DOHH2 (cell line): ENCODE measurements at regions not wholly inside any gene's neighbourhood (a gene's known extent, or its start where the extent isn't known, plus 50 kb on each side); places are given as distances from the start of the nearest gene placed in this dataset.

Source experiments
- H3F3A ChIP-seq: fragments of 200-600 bp; sonication (generic), shearing (Covaris generic); 2 replicates; pipeline ENCODE4 v1.6.0; 2016; ENCODE audit warnings: antibody characterized with exemption, mild to moderate bottlenecking; ENCODE audit not compliant: control insufficient read depth, insufficient read depth
- H3K27ac ChIP-seq: fragments of 200-600 bp; sonication (generic); 2 replicates; pipeline ENCODE4 v1.5.1; 2014; ENCODE audit warnings: low read depth, mild to moderate bottlenecking, low read length, moderate library complexity
- H3K27me3 ChIP-seq: fragments of 200-600 bp; sonication (generic); 2 replicates; pipeline ENCODE4 v1.6.1; 2014; ENCODE audit warnings: mild to moderate bottlenecking, low read length, mixed read lengths; ENCODE audit not compliant: control insufficient read depth
- H3K36me3 ChIP-seq: fragments of 200-600 bp; sonication (generic); 2 replicates; pipeline ENCODE4 v1.6.1; 2014; ENCODE audit warnings: mild to moderate bottlenecking, low read length, moderate library complexity, mixed read lengths; ENCODE audit not compliant: control insufficient read depth
- H3K4me1 ChIP-seq: fragments of 200-600 bp; sonication (generic); 2 replicates; pipeline ENCODE4 v1.6.1; 2014; ENCODE audit warnings: mild to moderate bottlenecking, low read length, mixed read lengths; ENCODE audit not compliant: control insufficient read depth
- H3K4me2 ChIP-seq: fragments of 200-600 bp; sonication (generic); 2 replicates; pipeline ENCODE4 v1.6.0; 2014; ENCODE audit warnings: mild to moderate bottlenecking, low read length, moderate library complexity
- H3K4me3 ChIP-seq: fragments of 200-600 bp; sonication (generic); 2 replicates; pipeline ENCODE4 v1.5.1; 2014; ENCODE audit warnings: mild to moderate bottlenecking, low read length, mixed read lengths
- H3K79me2 ChIP-seq: fragments of 200-600 bp; sonication (generic); 2 replicates; pipeline ENCODE4 v1.6.1; 2014; ENCODE audit warnings: mild to moderate bottlenecking, low read length, mixed read lengths; ENCODE audit not compliant: control insufficient read depth
- H3K9me2 ChIP-seq: fragments of 200-600 bp; sonication (generic); replicated peaks from 2 replicates; pipeline ENCODE4 v1.6.1; 2014; ENCODE audit warnings: mild to moderate bottlenecking, low read length, mixed read lengths; ENCODE audit not compliant: control insufficient read depth
- H3K9me3 ChIP-seq: fragments of 200-600 bp; sonication (generic); 2 replicates; pipeline ENCODE4 v1.6.1; 2014; ENCODE audit warnings: antibody characterized with exemption, low read length, mixed read lengths; ENCODE audit not compliant: control insufficient read depth, insufficient read depth
- H4K20me1 ChIP-seq: fragments of 200-600 bp; sonication (generic); 2 replicates; pipeline ENCODE4 v1.6.0; 2014; ENCODE audit warnings: low read depth, mild to moderate bottlenecking, antibody characterized with exemption, low read length, moderate library complexity; ENCODE audit not compliant: control insufficient read depth, insufficient read depth
- CTCF ChIP-seq: fragments of 200-600 bp; sonication (generic); IDR thresholded peaks from one replicate; pipeline ENCODE4 v1.5.1; 2014; ENCODE audit warnings: antibody characterized with exemption, mild to moderate bottlenecking, low read depth, low read length; ENCODE audit not compliant: poor library complexity, severe bottlenecking
- EZH2phosphoT487 ChIP-seq: fragments of 200-600 bp; sonication (generic); IDR thresholded peaks from 2 replicates; pipeline ENCODE4 v1.6.1; 2017; ENCODE audit warnings: borderline replicate concordance, mild to moderate bottlenecking, antibody characterized with exemption, low read length, moderate library complexity, mixed read lengths

GRCh38 chr9:88646539-88647300 is 111.7 kb downstream of the NXNL2 start:
- no peak for TF ChIP-seq CTCF
- TF ChIP-seq EZH2phosphoT487, result no peak

GRCh38 chr9:88651682-88652633 is 117.0 kb downstream of the NXNL2 start:
- H3K4me2 ChIP-seq, result no peak overlapping the region

More at GRCh38 chr9:88646539-88647300, 111.7 kb downstream of the NXNL2 start:
- no peaks in the 10 kb centered on the region for H3K36me3 ChIP-seq
- no peak overlapping the region for H3K27ac ChIP-seq
- no peaks in the 10 kb centered on the region for H3K9me2 ChIP-seq
- no peak overlapping the region for H3K4me2 ChIP-seq
- H3F3A ChIP-seq, result no peaks in the 10 kb centered on the region
- H3K79me2 ChIP-seq, result no peaks in the 10 kb centered on the region
- H3K9me3 ChIP-seq, result no peaks in the 10 kb centered on the region
- H4K20me1 ChIP-seq, result no peaks in the 10 kb centered on the region
- H3K4me3 ChIP-seq, result no peak overlapping the region
- no peaks in the 10 kb centered on the region for H3K27me3 ChIP-seq
- H3K4me1 ChIP-seq, result no peaks in the 10 kb centered on the region

GRCh38 chr9:88652876-88653275 is 117.9 kb downstream of the NXNL2 start:
- Histone ChIP-seq H3K4me3 (no peak overlapping the region), H3K36me3 (no peaks in the 10 kb centered on the region), H3F3A (no peaks in the 10 kb centered on the region), H3K4me1 (no peaks in the 10 kb centered on the region), H3K9me2 (no peaks in the 10 kb centered on the region), H3K79me2 (no peaks in the 10 kb centered on the region), H4K20me1 (no peaks in the 10 kb centered on the region), H3K9me3 (no peaks in the 10 kb centered on the region), H3K27ac (no peak overlapping the region), H3K27me3 (no peaks in the 10 kb centered on the region), H3K4me2 (no peak overlapping the region)
- no peak for TF ChIP-seq EZH2phosphoT487
- no peak for TF ChIP-seq CTCF

More at GRCh38 chr9:88651682-88652633, 117.0 kb downstream of the NXNL2 start:
- no peak for TF ChIP-seq EZH2phosphoT487
- no peak for TF ChIP-seq CTCF
- Histone ChIP-seq H3K36me3 (no peaks in the 10 kb centered on the region), H3K9me2 (no peaks in the 10 kb centered on the region), H3K9me3 (no peaks in the 10 kb centered on the region), H3F3A (no peaks in the 10 kb centered on the region), H3K79me2 (no peaks in the 10 kb centered on the region), H3K4me1 (no peaks in the 10 kb centered on the region), H3K27ac (no peak overlapping the region), H3K27me3 (no peaks in the 10 kb centered on the region), H4K20me1 (no peaks in the 10 kb centered on the region), H3K4me3 (no peak overlapping the region)
